Cardiac fibroblast (primary cell): ENCODE measurements at regions not wholly inside any gene's neighbourhood (a gene's known extent, or its start where the extent isn't known, plus 50 kb on each side); places are given as distances from the start of the nearest gene placed in this dataset.
A peak's percentile ranks its signal among the peaks of the same experiment; 100 is the strongest.

ENCODE experiments used
- DNase-seq, 2 donors: peaks; one replicate each; pipeline versions ENCODE4 v3.0.0 to v3.0.0-alpha.2; 2010; ENCODE audit warnings: low read depth in 2 of 2
- H3K4me3 ChIP-seq, 2 donors: replicated peaks in 1 of 2; 1 replicate in 1 of 2; 2 replicates in 1 of 2; pipeline ENCODE4 v1.5.1; 2011; ENCODE audit warnings: low read depth in 2 of 2, low read length in 2 of 2, mild to moderate bottlenecking in 2 of 2, moderate library complexity in 1 of 2
- CTCF ChIP-seq: IDR thresholded peaks from one replicate; pipeline ENCODE4 v1.5.1; 2011; ENCODE audit warnings: low read depth, mild to moderate bottlenecking, low read length, inconsistent platforms

- TF ChIP-seq CTCF: no peak
- H3K4me3 ChIP-seq: no peak overlapping the region
- no peak for DNase-seq
Observed at GRCh38 chr10:71029411-71029892, 141.1 kb upstream of the PCBD1 start.

- no peak for DNase-seq
- H3K4me3 ChIP-seq: no peak overlapping the region
- no peak for TF ChIP-seq CTCF
Observed at GRCh38 chr10:71029907-71030306, 141.5 kb upstream of the PCBD1 start.

GRCh38 chr10:71031026-71031425 lies 142.7 kb upstream of the PCBD1 start:
- no peak for TF ChIP-seq CTCF
- DNase-seq: no peak
- no peak overlapping the region for H3K4me3 ChIP-seq

- TF ChIP-seq CTCF: no peak
- no peak for DNase-seq
- no peak overlapping the region for H3K4me3 ChIP-seq
Observed at GRCh38 chr10:71031603-71032002, 143.2 kb upstream of the PCBD1 start.

GRCh38 chr10:71032887-71033286 lies 144.5 kb upstream of the PCBD1 start:
- no peak for DNase-seq
- no peak for TF ChIP-seq CTCF
- H3K4me3 ChIP-seq: no peak overlapping the region

- H3K4me3 ChIP-seq: no peak overlapping the region
- DNase-seq: no peak
- TF ChIP-seq CTCF: peak; percentile 7
Observed at GRCh38 chr10:71033396-71033980, 145.1 kb upstream of the PCBD1 start.
